Stimulated activated effector memory CD8-positive, alpha-beta T cell treated with anti-CD3 and anti-CD28 coated beads, Interleukin-12 subunit alpha, Interleukin-12 subunit beta, amount 100 ng/mL, for 72 hours (primary cell): ENCODE measurements at regions not wholly inside any gene's neighbourhood (a gene's known extent, or its start where the extent isn't known, plus 50 kb on each side); places are given as distances from the start of the nearest gene placed in this dataset.
"Not testable (repeated sequence)": the region's sequence is repeated elsewhere in the genome, so short reads cannot be mapped to it uniquely, and the experiment has no call there.

Experiments used
- ATAC-seq: fragments of 150-1000 bp; cut with Tn5 transposase; 2 replicates; pipeline ENCODE4 v1.10.0; 2021
- DNase-seq, 2 donors: peaks; one replicate each; pipeline ENCODE4 v3.0.0; 2021 to 2022; ENCODE audit warnings: low spot score in 2 of 2
- H3K27ac Mint-ChIP-seq: one replicate; pipeline ENCODE4 v1.8.0; 2022; ENCODE audit warnings: mild to moderate bottlenecking, mixed read lengths
- H3K36me3 Mint-ChIP-seq: one replicate; pipeline ENCODE4 v1.8.0; 2022; ENCODE audit warnings: mild to moderate bottlenecking, mixed read lengths
- H3K4me1 Mint-ChIP-seq: one replicate; pipeline ENCODE4 v1.8.0; 2022; ENCODE audit warnings: mixed read lengths
- H3K4me3 Mint-ChIP-seq: one replicate; pipeline ENCODE4 v1.8.0; 2022; ENCODE audit warnings: mild to moderate bottlenecking, mixed read lengths
- H3K9me3 Mint-ChIP-seq: one replicate; pipeline ENCODE4 v1.8.0; 2022; ENCODE audit warnings: mixed read lengths

GRCh38 chr5:124873713-124874112 is 127.3 kb upstream of the ZNF608 start:
- peaks cover 5% of the 10 kb centered on the region for H3K9me3 Mint-ChIP-seq
- H3K36me3 Mint-ChIP-seq: no peaks in the 10 kb centered on the region
- no peak for DNase-seq
- H3K4me1 Mint-ChIP-seq: no peaks in the 10 kb centered on the region
- no peak overlapping the region for H3K27ac Mint-ChIP-seq
- no peak for ATAC-seq
- H3K4me3 Mint-ChIP-seq: no peak overlapping the region

- Mint-ChIP-seq H3K9me3 (peaks cover 8% of the 10 kb centered on the region), H3K36me3 (no peaks in the 10 kb centered on the region), H3K4me3 (no peak overlapping the region), H3K27ac (no peak overlapping the region), H3K4me1 (no peaks in the 10 kb centered on the region)
- ATAC-seq (no peak), DNase-seq (no peak)
Observed at GRCh38 chr5:124876566-124876965, 130.1 kb upstream of the ZNF608 start.

GRCh38 chr5:124876983-124877382 is 130.5 kb upstream of the ZNF608 start:
- DNase-seq (no peak), ATAC-seq (no peak)
- H3K36me3 Mint-ChIP-seq: no peaks in the 10 kb centered on the region
- no peaks in the 10 kb centered on the region for H3K4me1 Mint-ChIP-seq
- H3K9me3 Mint-ChIP-seq: peaks cover 8% of the 10 kb centered on the region
- no peak overlapping the region for H3K4me3 Mint-ChIP-seq
- H3K27ac Mint-ChIP-seq: no peak overlapping the region

GRCh38 chr5:124877501-124878146 is 131.2 kb upstream of the ZNF608 start:
- no peak for ATAC-seq
- no peaks in the 10 kb centered on the region for H3K4me1 Mint-ChIP-seq
- no peaks in the 10 kb centered on the region for H3K36me3 Mint-ChIP-seq
- no peak for DNase-seq
- H3K4me3 Mint-ChIP-seq: no peak overlapping the region
- no peak overlapping the region for H3K27ac Mint-ChIP-seq
- peaks cover 6% of the 10 kb centered on the region for H3K9me3 Mint-ChIP-seq

- Mint-ChIP-seq H3K4me1 (no peaks in the 10 kb centered on the region), H3K9me3 (peaks cover 6% of the 10 kb centered on the region), H3K4me3 (no peak overlapping the region), H3K36me3 (no peaks in the 10 kb centered on the region), H3K27ac (no peak overlapping the region)
- no peak for DNase-seq
- no peak for ATAC-seq
Observed at GRCh38 chr5:124878583-124879342, 132.3 kb upstream of the ZNF608 start.

- H3K4me1 Mint-ChIP-seq: no peaks in the 10 kb centered on the region
- no peak overlapping the region for H3K4me3 Mint-ChIP-seq
- DNase-seq (no peak), ATAC-seq (no peak)
- peaks cover 3% of the 10 kb centered on the region for H3K9me3 Mint-ChIP-seq
- H3K27ac Mint-ChIP-seq: no peak overlapping the region
- no peaks in the 10 kb centered on the region for H3K36me3 Mint-ChIP-seq
Observed at GRCh38 chr5:124880903-124881697, 134.7 kb upstream of the ZNF608 start.

GRCh38 chr5:124883681-124884080 is 137.2 kb upstream of the ZNF608 start:
- no peaks in the 10 kb centered on the region for H3K36me3 Mint-ChIP-seq
- H3K4me1 Mint-ChIP-seq: no peaks in the 10 kb centered on the region
- ATAC-seq: no peak
- no peak overlapping the region for H3K27ac Mint-ChIP-seq
- no peak for DNase-seq
- no peak overlapping the region for H3K4me3 Mint-ChIP-seq
- peaks cover 3% of the 10 kb centered on the region for H3K9me3 Mint-ChIP-seq

GRCh38 chr5:124884114-124884513 is 137.7 kb upstream of the ZNF608 start:
- no peaks in the 10 kb centered on the region for H3K36me3 Mint-ChIP-seq
- DNase-seq: no peak
- no peak for ATAC-seq
- no peak overlapping the region for H3K27ac Mint-ChIP-seq
- H3K4me3 Mint-ChIP-seq: no peak overlapping the region
- peaks cover under 1% of the 10 kb centered on the region for H3K9me3 Mint-ChIP-seq
- H3K4me1 Mint-ChIP-seq: no peaks in the 10 kb centered on the region

GRCh38 chr5:124885490-124885889 is 139.1 kb upstream of the ZNF608 start:
- Mint-ChIP-seq H3K4me3 (no peak overlapping the region), H3K36me3 (no peaks in the 10 kb centered on the region), H3K4me1 (no peaks in the 10 kb centered on the region), H3K27ac (no peak overlapping the region), H3K9me3 (no peaks in the 10 kb centered on the region)
- DNase-seq (no peak), ATAC-seq (no peak)

- Mint-ChIP-seq H3K4me3 (no peak overlapping the region), H3K36me3 (no peaks in the 10 kb centered on the region), H3K27ac (no peak overlapping the region), H3K4me1 (no peaks in the 10 kb centered on the region), H3K9me3 (no peaks in the 10 kb centered on the region)
- no peak for DNase-seq
- ATAC-seq: no peak
Observed at GRCh38 chr5:124887223-124887622, 140.8 kb upstream of the ZNF608 start.

GRCh38 chr5:124888050-124888506 is 141.6 kb upstream of the ZNF608 start:
- DNase-seq: no peak
- no peaks in the 10 kb centered on the region for H3K9me3 Mint-ChIP-seq
- no peak overlapping the region for H3K4me3 Mint-ChIP-seq
- no peak for ATAC-seq
- no peaks in the 10 kb centered on the region for H3K36me3 Mint-ChIP-seq
- H3K27ac Mint-ChIP-seq: no peak overlapping the region
- no peaks in the 10 kb centered on the region for H3K4me1 Mint-ChIP-seq

- Mint-ChIP-seq H3K9me3 (no peaks in the 10 kb centered on the region), H3K36me3 (no peaks in the 10 kb centered on the region), H3K4me3 (no peak overlapping the region), H3K4me1 (no peaks in the 10 kb centered on the region), H3K27ac (no peak overlapping the region)
- DNase-seq (no peak), ATAC-seq (no peak)
Observed at GRCh38 chr5:124888622-124889485, 142.4 kb upstream of the ZNF608 start.

GRCh38 chr5:124889486-124889825 is 143.0 kb upstream of the ZNF608 start:
- Mint-ChIP-seq H3K4me1 (no peaks in the 10 kb centered on the region), H3K9me3 (no peaks in the 10 kb centered on the region), H3K27ac (no peak overlapping the region), H3K4me3 (no peak overlapping the region), H3K36me3 (no peaks in the 10 kb centered on the region)
- ATAC-seq: no peak
- no peak for DNase-seq

- no peak for DNase-seq
- no peaks in the 10 kb centered on the region for H3K4me1 Mint-ChIP-seq
- H3K36me3 Mint-ChIP-seq: no peaks in the 10 kb centered on the region
- peaks cover 3% of the 10 kb centered on the region for H3K9me3 Mint-ChIP-seq
- ATAC-seq: no peak
- H3K27ac Mint-ChIP-seq: no peak overlapping the region
- no peak overlapping the region for H3K4me3 Mint-ChIP-seq
Observed at GRCh38 chr5:124889850-124890249, 143.4 kb upstream of the ZNF608 start.

- not testable (repeated sequence) for H3K36me3 Mint-ChIP-seq, DNase-seq, H3K4me3 Mint-ChIP-seq
Observed at GRCh38 chr5:124890442-124890841, 144.0 kb upstream of the ZNF608 start.

More at GRCh38 chr5:124890442-124890841, 144.0 kb upstream of the ZNF608 start:
- H3K27ac Mint-ChIP-seq, ATAC-seq, H3K4me1 Mint-ChIP-seq, H3K9me3 Mint-ChIP-seq: not testable (repeated sequence)
